CD4-positive, alpha-beta T cell treated with Interleukin-17A for 4 hours (primary cell): ENCODE measurements at regions not wholly inside any gene's neighbourhood (a gene's known extent, or its start where the extent isn't known, plus 50 kb on each side); places are given as distances from the start of the nearest gene placed in this dataset.
A peak's percentile ranks its signal among the peaks of the same experiment; 100 is the strongest.

ENCODE experiments used
- DNase-seq: peaks from one replicate; pipeline ENCODE4 v3.0.0-alpha.2; 2020; ENCODE audit warnings: mixed read lengths

DNA sequence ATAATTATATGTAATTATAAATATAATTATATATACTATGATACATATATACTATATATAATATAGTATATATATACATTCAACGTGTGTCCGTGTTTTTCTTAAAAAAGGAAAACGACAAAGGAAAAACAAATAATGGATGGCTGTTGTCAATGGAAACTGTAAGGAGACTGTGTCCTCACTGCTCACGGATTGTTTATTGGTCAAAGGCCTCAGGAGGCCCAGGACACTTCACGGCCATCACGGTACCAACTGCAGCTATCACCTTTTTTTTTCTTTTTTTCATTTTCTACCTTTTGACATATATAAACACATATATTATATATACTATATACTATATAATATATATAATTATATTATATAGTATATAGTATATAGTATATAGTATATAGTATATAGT is 113.4 kb downstream of the SPTSSA start:
- no peak for DNase-seq

DNA sequence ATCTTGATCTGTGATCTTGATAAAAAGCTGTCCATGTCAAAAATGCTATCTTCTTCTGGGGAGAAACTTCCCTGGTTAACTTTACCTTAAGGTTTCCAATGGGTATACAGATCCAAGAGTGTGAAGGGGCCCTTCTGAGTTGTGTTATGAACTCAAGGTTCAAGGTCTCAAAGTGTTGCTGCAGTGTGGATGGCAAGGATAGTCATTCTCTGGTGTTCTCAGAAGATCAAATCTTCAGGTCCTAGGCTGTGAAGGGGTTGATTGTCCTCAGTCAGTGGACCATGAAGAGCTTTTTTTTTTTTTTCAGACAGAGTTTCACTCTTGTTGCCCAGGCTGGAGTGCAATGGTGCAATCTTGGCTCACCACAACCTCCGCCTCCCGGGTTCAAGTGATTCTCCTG is 114.4 kb downstream of the SPTSSA start:
- DNase-seq = no peak

DNA sequence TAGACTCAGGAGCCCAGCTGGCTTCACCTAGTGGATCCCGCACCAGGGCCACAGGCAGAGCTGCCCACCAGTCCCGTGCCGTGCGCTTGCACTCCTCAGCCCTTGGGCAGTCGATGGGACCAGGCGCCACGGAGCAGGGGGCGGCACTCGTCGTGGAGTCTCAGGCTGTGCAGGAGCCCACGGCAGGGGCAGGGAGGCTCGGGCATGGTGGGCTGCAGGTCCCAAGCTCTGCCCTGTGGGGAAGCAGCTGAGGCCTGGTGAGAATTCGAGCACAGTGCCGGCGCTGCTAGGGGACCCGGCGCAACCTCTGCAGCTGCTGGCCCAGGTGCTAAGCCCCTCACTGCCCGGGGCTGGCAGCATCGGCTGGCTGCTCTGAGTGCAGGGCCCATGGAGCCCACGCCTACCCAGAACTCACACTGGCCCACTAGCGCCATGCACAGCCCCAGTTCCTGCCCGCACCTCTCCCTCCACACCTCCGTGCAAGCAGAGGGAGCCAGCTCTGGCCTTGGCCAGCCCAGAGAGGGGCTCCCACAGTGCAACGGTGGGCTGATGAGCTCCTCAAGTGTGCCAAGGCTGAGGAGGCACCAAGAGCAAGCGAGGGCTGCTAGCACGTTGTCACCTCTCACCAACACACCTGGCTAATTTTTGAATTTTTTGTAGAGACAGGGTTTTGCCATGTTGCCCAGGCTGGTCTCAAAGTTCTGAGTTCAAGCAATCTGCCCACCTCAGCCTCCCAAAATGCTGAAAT is 116.1 kb downstream of the SPTSSA start:
- DNase-seq = no peak

DNA sequence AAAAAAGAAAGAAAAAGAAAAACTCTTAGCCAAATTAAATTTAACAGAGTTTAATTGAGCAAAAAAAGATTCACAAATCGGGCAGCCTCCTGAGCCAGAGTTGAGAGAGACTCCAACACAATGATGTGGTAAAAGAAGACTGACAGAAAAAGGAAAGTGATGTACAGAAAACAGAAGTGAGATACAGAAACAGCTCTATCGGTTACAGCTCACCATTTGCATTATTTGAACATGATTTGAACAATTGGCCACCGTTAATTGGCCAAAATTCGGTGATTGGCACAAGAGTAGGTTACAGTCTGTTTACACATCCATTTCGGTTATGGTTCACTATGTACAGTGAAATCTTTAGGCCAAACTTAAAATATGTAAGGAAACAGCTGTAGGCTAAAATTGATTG is 117.7 kb downstream of the SPTSSA start:
- no peak for DNase-seq

DNA sequence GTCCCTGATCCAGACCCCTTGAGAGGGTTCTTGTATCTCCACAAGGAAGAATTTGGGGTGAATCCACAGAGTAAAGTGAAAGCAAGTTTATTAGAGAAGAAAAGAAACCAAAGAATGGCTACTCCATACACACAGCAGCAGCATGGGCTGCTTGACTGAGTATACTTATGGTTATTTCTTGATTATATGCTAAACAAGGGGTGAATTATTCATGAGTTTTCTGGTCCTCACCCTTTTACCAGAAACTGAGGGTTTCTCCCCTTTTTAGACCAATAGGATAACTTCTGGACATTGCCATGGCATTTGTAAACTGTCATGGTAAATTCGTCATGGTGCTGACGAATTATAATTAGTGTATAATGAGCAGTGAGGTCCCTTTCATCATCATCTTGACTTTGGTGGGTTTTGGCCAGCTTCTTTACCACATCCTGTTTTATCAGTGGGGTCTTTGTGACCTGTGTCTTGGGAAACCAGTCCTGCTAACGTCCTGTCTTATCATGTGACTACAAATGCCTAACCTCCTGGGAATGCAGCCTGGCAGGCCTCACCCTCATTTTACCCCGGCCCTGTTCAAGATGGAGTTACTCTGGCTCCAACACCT is 121.9 kb downstream of the SPTSSA start:
- no peak for DNase-seq

DNA sequence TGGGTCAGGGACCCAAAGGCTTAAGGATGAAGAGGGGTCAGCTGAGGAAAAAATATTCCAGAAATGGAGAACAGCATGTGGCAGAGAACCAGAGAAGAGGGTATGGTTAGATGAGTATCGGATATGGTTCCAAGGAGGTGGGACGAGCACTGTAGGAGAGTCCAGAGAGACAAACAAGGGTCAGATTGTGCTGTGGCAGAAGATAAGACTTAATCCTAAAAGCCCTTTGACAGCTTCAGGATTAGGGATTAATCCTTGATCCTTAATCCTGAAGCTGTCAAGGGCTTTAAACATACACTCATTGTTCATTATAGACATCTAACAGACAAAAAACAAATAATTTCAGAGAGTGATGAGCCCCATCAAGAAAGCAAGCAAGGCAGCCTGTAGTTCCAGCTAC is 124.0 kb downstream of the SPTSSA start:
- no peak for DNase-seq

DNA sequence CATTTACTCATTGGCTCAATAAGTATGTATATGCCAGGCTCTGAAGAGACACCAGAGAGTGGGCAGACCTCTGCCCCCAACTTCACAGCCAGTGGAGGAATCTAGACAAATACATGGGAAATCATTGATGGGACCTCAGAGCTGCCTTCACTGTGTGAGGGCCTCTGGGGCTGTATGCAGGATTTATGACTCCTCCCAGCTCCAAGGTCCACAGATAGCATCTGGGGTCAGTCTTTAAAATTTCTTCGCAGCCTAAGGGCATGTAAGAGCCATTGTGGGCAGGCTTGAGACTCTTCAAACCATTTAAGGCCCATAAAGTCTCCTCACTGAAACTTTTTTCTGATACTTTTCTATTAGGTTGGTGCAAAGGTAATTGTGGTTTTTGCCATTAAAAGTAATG is 125.5 kb downstream of the SPTSSA start:
- DNase-seq = no peak

DNA sequence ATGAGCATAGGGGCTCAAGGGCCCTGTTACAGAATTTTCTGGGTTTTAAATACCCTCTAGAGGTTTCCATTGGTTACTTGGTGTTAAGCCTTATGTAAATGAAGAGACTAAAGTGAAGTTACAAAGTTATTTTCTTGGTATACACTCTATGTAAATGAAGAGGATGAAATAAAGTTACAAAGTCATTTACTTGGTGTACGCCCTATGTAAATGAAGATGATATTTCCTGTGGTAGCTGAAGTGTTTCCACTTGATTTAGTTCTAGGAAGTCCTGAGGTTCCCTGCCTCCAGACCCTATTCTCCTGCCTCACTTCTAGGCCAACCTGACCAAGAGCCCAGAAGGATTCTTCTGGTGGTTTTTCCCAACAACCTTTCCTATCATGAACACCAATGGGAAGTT is 126.1 kb downstream of the SPTSSA start:
- DNase-seq = no peak

DNA sequence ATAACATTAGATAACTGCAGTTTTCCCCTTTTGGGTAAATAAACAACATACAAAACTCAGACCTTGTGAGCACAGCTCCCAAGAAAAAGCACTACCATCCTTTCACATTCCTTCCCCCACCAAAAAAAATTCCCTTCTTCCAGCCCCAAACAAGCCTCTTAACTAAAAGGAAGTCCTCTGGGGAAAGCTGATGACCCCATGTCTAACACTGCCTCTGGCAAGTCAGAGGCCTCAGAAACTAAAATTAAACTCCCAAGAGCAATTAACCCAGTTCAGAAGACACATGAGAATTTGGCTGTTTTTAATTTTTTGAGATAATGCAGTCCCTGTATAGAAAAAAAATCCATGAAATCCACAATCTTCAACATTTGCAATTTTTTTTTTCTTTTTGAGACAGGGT is 127.7 kb downstream of the SPTSSA start:
- no peak for DNase-seq

DNA sequence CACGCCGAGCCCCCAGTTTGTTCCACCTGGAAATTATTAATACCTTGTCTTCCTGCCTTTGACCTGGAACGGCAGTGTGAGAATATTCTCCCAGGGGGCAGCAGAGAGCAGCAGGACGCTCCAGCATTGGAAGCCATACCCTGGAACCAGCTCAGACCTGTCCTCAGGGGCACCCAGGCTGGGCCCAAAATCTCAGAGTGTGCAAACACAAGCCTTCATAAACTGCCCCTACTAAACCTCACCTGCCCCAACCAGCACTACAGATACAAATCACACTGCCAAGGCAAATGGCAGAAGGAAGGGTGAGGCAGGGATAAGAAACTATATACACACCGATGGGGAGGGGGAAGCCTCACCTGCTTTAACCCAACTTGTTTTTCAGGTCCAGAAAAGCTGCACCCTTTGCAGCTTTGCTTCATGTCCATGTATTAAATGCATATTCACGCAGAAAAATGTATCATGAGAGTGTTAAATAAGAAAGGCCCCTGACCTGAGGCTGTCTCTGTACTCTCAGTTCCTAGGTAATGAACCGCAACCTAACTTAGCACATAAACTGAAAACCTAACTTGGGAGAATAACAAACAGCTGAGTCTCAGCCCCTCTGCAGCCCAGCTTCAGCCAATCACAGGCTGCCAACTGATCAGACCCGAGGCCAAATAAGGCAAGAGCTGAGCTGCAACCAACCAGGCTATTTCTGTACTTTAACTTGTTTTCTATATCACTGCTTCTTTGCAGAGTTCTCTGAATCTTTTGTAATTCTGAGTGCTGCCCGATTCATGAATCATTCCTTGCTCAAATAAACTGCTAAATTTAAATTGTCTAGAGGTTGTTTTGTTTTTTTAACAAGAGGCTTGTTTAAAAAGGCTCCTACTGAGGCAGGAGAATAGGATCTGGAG is 130.1 kb downstream of the SPTSSA start:
- peak; percentile 65 for DNase-seq

DNA sequence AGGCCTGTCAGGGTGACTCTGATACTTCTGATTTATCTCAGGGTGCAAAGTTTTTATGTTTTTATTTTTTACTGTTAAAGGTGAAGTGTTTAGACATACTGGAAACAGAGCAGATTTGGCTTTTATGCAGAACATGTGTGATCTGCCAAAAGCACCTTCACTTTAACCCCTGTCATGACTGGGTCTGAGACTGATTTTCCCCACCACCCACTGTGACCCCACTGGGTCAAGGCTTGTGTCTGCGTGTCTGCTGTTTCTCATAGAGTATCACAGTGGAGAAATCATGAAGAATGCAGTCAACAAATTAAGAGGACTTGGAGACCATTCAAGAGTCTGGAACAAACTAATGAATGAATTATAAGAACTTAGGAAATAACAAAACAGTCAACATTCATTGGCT is 131.2 kb downstream of the SPTSSA start:
- DNase-seq = no peak

DNA sequence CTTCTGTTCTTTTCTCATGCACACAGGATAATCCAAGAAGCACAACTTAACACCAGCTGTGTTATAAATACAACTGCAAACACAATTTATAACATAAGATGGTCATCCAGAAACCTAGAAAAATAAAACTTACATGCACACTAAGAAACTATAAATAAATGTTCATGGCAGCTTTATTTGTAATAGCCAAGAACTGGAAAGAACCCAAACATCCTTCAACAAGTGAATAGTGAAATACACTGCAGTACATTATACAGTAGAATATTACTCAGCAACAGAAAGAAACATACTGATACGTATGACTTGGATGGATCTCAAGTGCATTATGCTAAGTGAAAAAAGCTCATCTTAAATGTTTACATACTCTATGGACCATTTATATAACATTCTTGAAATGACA is 132.7 kb downstream of the SPTSSA start:
- DNase-seq = no peak

DNA sequence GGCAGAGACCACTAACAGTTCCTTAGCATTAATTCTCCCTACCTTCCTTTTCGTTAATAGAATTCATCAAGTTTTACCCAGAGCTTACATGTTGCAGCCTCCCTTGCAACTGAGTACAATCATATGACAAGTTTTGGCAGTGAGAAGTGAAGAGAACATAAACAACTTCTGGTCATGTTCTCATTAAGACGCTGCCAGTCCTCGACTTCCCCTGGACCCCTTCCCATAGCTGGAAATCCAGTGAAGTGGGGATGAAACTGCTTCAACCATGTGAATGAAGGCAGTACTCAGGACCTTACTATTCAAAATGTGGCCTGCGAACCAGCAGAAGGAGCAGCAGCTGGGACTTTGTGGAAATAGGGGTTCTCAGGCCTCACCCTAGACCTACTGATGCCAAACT is 133.9 kb downstream of the SPTSSA start:
- no peak for DNase-seq

DNA sequence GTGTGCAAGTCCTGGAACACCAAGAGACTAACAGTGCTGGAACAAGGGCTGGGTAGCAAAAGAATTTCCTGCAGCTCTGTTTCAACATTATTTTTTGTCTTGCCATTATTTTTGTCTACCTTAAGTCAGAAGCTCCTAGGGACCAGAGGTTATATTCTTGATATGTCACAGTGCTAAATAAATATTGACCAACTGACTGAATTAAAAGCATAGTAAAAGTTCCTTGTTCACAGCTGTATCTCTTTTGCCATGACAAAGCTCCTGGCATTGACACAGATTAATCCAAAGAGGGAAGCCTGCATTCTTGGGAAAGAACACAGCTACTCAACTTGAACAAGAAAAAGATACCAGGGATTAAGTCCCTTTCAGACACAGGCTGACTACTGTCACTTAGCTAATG is 136.5 kb downstream of the SPTSSA start:
- no peak for DNase-seq

DNA sequence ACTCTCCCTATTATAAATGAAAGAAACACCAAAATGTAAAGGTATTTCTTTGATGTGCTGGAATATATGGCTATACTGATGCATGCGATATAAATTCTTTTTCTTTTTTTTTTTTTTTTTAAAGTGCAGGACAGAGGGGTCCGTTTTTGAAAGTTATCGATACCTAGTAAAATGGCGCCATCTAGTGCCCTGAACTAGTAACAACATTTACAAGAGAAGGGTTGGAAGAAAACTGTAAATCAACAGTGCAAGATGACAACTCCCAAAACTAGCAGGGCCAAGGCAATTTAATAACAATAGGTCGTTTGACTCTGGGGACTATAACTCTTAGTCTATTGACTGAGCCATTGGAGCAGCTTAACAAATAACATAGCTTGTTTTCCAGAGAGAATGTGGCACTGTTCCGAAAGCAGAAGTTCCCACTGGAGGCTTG is 137.7 kb downstream of the SPTSSA start:
- DNase-seq = peak; percentile 27

DNA sequence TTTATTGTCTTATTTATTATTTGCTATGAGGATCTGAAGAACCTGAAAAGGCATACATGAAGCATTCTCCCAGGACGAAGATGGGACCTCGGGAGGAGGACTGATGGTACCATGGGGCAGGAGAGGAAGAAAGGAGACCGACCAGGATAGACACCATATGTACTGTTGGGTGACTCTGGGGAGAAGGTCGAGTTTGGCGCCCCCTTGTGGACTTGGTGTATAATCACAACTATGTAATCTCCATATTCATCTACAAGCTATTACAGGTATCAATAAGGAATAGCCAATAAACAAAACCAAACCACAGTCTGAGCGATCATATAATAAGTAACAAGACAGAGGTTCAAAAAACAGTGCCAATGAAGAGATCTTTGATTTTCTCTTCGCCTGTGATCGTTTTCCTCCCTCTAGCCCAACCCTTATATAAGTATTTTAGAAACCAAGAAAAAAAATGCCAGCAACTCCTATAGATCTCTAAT is 139.1 kb downstream of the SPTSSA start:
- DNase-seq = peak; percentile 80

DNA sequence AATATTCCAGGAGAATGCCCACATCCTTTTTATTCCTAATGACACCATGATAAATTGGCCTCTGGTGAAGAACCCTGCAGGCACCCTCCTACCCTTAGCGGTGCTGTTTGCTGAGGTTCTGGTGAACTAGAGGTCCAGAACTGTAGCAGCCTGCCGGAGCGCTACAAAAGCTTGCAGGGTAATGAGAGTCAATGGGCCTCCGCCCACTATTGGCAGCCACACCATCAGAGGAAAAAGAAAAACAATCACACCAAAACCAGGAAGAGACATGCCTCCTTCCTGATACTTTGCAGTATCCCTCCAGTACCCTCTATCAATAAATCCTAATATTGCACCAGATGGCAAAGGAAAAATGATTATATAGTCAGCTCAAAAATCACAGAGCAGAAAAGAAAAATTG is 142.9 kb downstream of the SPTSSA start:
- DNase-seq = no peak

DNA sequence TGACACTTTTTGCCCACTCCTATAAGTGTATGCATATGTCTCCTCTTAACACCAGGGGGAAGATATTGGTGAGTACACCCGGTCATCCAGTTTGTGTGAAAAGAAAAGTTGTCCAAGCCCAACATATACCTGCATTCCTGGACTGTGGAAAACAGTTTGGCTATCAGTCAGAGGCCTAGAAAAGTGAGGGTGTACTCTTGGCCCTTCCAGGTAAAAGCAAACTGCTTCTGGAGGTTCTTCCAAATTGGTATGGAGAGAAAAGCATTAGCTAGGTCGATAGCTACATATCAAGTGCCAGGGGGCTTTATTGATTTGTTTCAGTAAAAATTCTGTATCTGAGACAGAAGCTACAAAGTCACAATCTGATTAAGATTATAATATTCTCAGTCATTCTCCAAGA is 144.0 kb downstream of the SPTSSA start:
- DNase-seq = no peak

DNA sequence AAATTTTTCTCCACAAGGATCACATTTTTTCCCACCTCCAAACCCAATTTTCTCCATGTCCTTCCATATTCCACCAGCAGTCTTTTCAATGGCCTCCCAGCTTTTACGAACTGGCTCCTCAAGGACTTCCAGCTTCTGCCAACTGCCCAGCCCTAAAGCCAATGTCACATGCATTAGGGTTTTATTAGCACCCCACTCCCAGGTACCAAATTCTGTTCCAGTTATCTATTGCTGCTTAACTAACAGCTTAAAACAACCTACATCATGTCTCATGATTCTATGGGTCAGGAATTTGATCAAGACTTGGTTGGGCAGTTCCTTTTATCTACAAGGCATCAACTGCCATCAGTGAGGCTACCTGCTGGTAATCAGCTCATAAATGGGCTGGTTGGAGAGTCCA is 151.3 kb downstream of the SPTSSA start:
- DNase-seq = no peak

DNA sequence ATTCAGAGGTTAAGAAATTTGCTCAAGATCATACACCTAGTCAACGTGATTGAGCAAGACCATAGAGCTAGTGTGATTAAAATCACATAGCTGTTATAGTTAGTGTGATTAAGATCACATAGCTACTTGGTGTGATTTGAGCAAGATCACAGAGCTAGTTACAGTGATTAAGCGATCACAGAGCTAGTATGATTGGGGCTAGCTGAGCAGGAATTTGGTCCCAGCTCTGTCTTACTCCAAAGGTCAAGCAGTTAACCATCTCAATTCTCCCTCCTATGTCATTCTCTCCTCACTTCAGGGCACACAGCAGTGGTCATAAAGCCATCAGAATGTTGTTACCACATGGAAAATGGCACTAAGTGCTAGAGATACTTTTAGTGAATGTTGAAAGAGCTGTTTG is 158.2 kb downstream of the SPTSSA start:
- DNase-seq = no peak

DNA sequence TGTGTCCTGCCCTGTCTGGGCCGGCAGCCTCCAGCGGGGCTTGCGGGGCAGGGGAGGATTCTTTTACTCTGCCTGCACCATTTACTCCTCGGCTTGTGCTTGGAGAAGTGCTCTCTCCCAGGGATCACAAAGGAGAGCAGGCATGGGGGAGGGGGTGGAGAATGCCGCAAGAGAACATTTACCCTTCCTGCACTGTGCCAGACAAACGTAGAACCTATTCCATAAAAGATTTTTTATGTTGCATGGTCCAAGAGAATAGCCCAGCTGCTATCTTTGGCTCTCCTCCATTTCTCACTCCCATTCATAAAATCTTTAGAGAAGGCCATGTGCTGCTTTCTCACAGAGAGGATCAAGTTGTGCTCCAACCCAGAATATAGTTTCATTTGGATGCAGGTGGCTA is 159.4 kb downstream of the SPTSSA start:
- DNase-seq = no peak

DNA sequence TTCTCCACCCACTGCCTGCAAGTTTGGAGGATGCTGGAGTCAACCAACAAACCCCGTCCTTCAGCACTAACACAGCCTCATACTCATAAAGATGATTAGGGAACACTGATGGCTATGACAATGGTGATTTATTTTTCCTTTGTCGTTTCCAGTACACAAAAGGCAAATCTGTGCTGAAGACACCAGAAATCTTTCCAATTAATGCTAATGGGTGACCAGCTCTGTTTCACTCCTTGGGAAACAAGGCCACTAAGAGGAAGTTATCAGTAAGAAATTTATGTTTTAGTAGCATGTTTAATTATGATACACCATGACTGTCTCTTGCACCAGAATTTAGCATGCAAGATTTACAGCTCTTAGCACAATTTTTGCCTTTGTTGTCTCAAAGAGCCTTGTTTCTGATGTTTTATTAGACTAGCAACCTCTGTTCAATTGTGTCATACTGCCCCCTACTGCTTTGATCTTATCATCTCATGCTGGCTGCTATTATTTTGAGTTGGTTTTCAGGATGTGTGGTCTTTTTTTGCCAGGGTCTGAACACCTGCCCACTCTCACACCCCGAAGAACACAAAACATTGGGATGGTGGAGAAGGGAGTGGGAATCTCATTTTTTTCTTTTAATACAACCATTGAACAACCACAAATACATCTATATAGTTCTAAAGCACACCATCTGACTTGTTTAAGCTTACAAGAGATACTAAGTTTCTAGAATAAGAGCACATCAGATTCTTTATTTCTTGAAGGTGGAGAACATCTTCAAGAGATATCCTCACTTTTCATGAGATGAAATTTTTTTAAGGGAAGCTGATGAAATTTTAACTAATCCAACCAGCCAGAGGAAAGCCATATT is 160.9 kb downstream of the SPTSSA start:
- DNase-seq = no peak

DNA sequence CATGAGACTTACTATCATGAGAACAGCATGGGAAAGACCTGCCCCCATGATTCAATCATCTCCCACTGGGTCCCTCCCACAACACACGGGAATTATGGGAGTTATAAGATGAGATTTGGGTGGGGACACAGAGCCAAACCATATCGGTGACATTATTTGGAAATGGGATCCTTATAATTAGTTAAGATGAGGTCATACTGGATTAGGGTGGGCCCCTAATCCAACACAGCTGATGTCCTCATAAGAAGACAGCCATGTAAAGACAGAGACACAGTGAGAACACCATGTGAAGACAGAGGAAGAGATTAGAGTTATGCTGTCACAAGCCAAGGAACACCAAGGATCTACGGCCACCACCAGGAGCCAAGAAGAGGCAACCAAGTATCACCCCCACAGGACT is 161.7 kb downstream of the SPTSSA start:
- no peak for DNase-seq
